Right renal pelvis (tissue), 4 donors: ENCODE measurements at regions not wholly inside any gene's neighbourhood (a gene's known extent, or its start where the extent isn't known, plus 50 kb on each side); places are given as distances from the start of the nearest gene placed in this dataset.

Experiments
- DNase-seq, 4 donors: peaks; one replicate each; pipeline ENCODE4 v3.0.0-alpha.2; 2013; ENCODE audit warnings: low read depth in 4 of 4, low spot score in 3 of 4, missing footprints in 1 of 4

- DNase-seq: no peak
Measured at GRCh38 chrX:9147086-9147485, 113.2 kb upstream of the FAM9B start.

- no peak for DNase-seq
Measured at GRCh38 chrX:9147726-9148125, 113.8 kb upstream of the FAM9B start.

- no peak for DNase-seq
Measured at GRCh38 chrX:9148615-9149399, 114.9 kb upstream of the FAM9B start.

- no peak for DNase-seq
Measured at GRCh38 chrX:9149501-9150245, 115.7 kb upstream of the FAM9B start.

GRCh38 chrX:9151772-9152307, 117.9 kb upstream of the FAM9B start:
- no peak for DNase-seq

GRCh38 chrX:9153300-9153699, 119.4 kb upstream of the FAM9B start:
- DNase-seq: no peak

GRCh38 chrX:9158611-9159010, 124.7 kb upstream of the FAM9B start:
- DNase-seq: no peak

- DNase-seq: no peak
Measured at GRCh38 chrX:9160698-9161329, 126.9 kb upstream of the FAM9B start.

- no peak for DNase-seq
Measured at GRCh38 chrX:9162698-9163097, 128.8 kb upstream of the FAM9B start.

GRCh38 chrX:9163214-9163709, 129.3 kb upstream of the FAM9B start:
- no peak for DNase-seq

GRCh38 chrX:9164086-9164485, 130.2 kb upstream of the FAM9B start:
- DNase-seq: no peak

GRCh38 chrX:9164533-9165426, 130.9 kb upstream of the FAM9B start:
- no peak for DNase-seq

- DNase-seq: no peak
Measured at GRCh38 chrX:9166584-9166944, 132.6 kb upstream of the FAM9B start.

- no peak for DNase-seq
Measured at GRCh38 chrX:9171841-9172463, 138.0 kb upstream of the FAM9B start.

GRCh38 chrX:9172464-9172850, 138.5 kb upstream of the FAM9B start:
- DNase-seq: no peak

GRCh38 chrX:9180623-9181022, 146.7 kb upstream of the FAM9B start:
- no peak for DNase-seq

GRCh38 chrX:9182041-9182440, 148.1 kb upstream of the FAM9B start:
- no peak for DNase-seq

- no peak for DNase-seq
Measured at GRCh38 chrX:9183481-9183880, 149.6 kb upstream of the FAM9B start.

GRCh38 chrX:9184211-9184610, 150.3 kb upstream of the FAM9B start:
- DNase-seq: no peak

GRCh38 chrX:9188117-9188516, 154.2 kb upstream of the FAM9B start:
- DNase-seq: no peak
